ENCODE measurements at regions not wholly inside any gene's neighbourhood (a gene's known extent, or its start where the extent isn't known, plus 50 kb on each side); places are given as distances from the start of the nearest gene placed in this dataset.
A peak's percentile ranks its signal among the peaks of the same experiment; 100 is the strongest.
"Not testable (repeated sequence)": the region's sequence is repeated elsewhere in the genome, so short reads cannot be mapped to it uniquely, and the experiment has no call there.

- H3K27me3 Mint-ChIP-seq: no peaks in the 10 kb centered on the region
- H3K4me3 Mint-ChIP-seq: peak overlapping the region; percentile 34
- H3K27ac Mint-ChIP-seq: peak overlapping the region; percentile 65
Observed at GRCh38 chr1:222897527-222898190, 82.8 kb downstream of the DISP1 start.

GRCh38 chr1:222898191-222898527 is 83.3 kb downstream of the DISP1 start:
- H3K27ac Mint-ChIP-seq: peak overlapping the region; percentile 65
- H3K27me3 Mint-ChIP-seq: no peaks in the 10 kb centered on the region
- H3K4me1 Mint-ChIP-seq: peaks cover 8% of the 10 kb centered on the region
- ATAC-seq (replicated peaks): no peak
- H3K36me3 Mint-ChIP-seq (ENCODE audit: low read depth): no peaks in the 10 kb centered on the region
- H3K4me3 Mint-ChIP-seq: peak overlapping the region; percentile 34
- H3K9me3 Mint-ChIP-seq: no peaks in the 10 kb centered on the region

More at GRCh38 chr1:222897527-222898190, 82.8 kb downstream of the DISP1 start:
- H3K4me1 Mint-ChIP-seq: peaks cover 8% of the 10 kb centered on the region
- no peaks in the 10 kb centered on the region for H3K9me3 Mint-ChIP-seq
- no peaks in the 10 kb centered on the region for H3K36me3 Mint-ChIP-seq (ENCODE audit: low read depth)
- no peak for ATAC-seq (replicated peaks)

GRCh38 chr1:222899471-222899870 is 84.6 kb downstream of the DISP1 start:
- Mint-ChIP-seq H3K9me3 (no peaks in the 10 kb centered on the region), H3K4me1 (peaks cover 8% of the 10 kb centered on the region), H3K27ac (no peak overlapping the region), H3K27me3 (no peaks in the 10 kb centered on the region), H3K4me3 (no peak overlapping the region), H3K36me3 (ENCODE audit: low read depth) (no peaks in the 10 kb centered on the region)
- no peak for ATAC-seq (replicated peaks)

- Mint-ChIP-seq H3K4me1 (no peaks in the 10 kb centered on the region), H3K36me3 (ENCODE audit: low read depth) (no peaks in the 10 kb centered on the region), H3K27ac (no peak overlapping the region), H3K4me3 (no peak overlapping the region), H3K9me3 (no peaks in the 10 kb centered on the region), H3K27me3 (no peaks in the 10 kb centered on the region)
- no peak for ATAC-seq (replicated peaks)
Observed at GRCh38 chr1:222904451-222904850, 89.6 kb downstream of the DISP1 start.

GRCh38 chr1:222905151-222905550 is 90.3 kb downstream of the DISP1 start:
- H3K4me3 Mint-ChIP-seq: no peak overlapping the region
- H3K9me3 Mint-ChIP-seq: no peaks in the 10 kb centered on the region
- no peak overlapping the region for H3K27ac Mint-ChIP-seq
- H3K4me1 Mint-ChIP-seq: no peaks in the 10 kb centered on the region
- no peaks in the 10 kb centered on the region for H3K27me3 Mint-ChIP-seq
- no peak for ATAC-seq (replicated peaks)
- no peaks in the 10 kb centered on the region for H3K36me3 Mint-ChIP-seq (ENCODE audit: low read depth)

GRCh38 chr1:222906271-222906739 is 91.5 kb downstream of the DISP1 start:
- H3K27ac Mint-ChIP-seq; H3K4me1 Mint-ChIP-seq; H3K27me3 Mint-ChIP-seq; ATAC-seq (replicated peaks); H3K9me3 Mint-ChIP-seq; H3K36me3 Mint-ChIP-seq (ENCODE audit: low read depth); H3K4me3 Mint-ChIP-seq: not testable (repeated sequence)

- ATAC-seq (replicated peaks): no peak
Observed at GRCh38 chr1:222909586-222909985, 94.7 kb downstream of the DISP1 start.

GRCh38 chr1:222910699-222911098 is 95.9 kb downstream of the DISP1 start:
- Mint-ChIP-seq H3K9me3 (no peaks in the 10 kb centered on the region), H3K27ac (no peak overlapping the region)

More at GRCh38 chr1:222909586-222909985, 94.7 kb downstream of the DISP1 start:
- H3K9me3 Mint-ChIP-seq: no peaks in the 10 kb centered on the region
- H3K4me1 Mint-ChIP-seq: no peaks in the 10 kb centered on the region
- no peaks in the 10 kb centered on the region for H3K36me3 Mint-ChIP-seq (ENCODE audit: low read depth)
- H3K27ac Mint-ChIP-seq: no peak overlapping the region
- no peaks in the 10 kb centered on the region for H3K27me3 Mint-ChIP-seq
- H3K4me3 Mint-ChIP-seq: no peak overlapping the region

GRCh38 chr1:222911866-222912265 is 97.0 kb downstream of the DISP1 start:
- no peak for ATAC-seq (replicated peaks)
- Mint-ChIP-seq H3K4me1 (no peaks in the 10 kb centered on the region), H3K9me3 (peaks cover 3% of the 10 kb centered on the region), H3K4me3 (no peak overlapping the region), H3K36me3 (ENCODE audit: low read depth) (no peaks in the 10 kb centered on the region), H3K27me3 (no peaks in the 10 kb centered on the region), H3K27ac (no peak overlapping the region)

More at GRCh38 chr1:222910699-222911098, 95.9 kb downstream of the DISP1 start:
- H3K36me3 Mint-ChIP-seq (ENCODE audit: low read depth): no peaks in the 10 kb centered on the region
- ATAC-seq (replicated peaks): no peak
- H3K27me3 Mint-ChIP-seq: no peaks in the 10 kb centered on the region
- H3K4me1 Mint-ChIP-seq: no peaks in the 10 kb centered on the region
- no peak overlapping the region for H3K4me3 Mint-ChIP-seq

- Mint-ChIP-seq H3K4me3 (no peak overlapping the region), H3K36me3 (ENCODE audit: low read depth) (no peaks in the 10 kb centered on the region), H3K4me1 (no peaks in the 10 kb centered on the region), H3K27me3 (no peaks in the 10 kb centered on the region), H3K9me3 (peaks cover 10% of the 10 kb centered on the region), H3K27ac (no peak overlapping the region)
- no peak for ATAC-seq (replicated peaks)
Observed at GRCh38 chr1:222912730-222913129, 97.9 kb downstream of the DISP1 start.

GRCh38 chr1:222914861-222915632 is 100.2 kb downstream of the DISP1 start:
- H3K36me3 Mint-ChIP-seq (ENCODE audit: low read depth): no peaks in the 10 kb centered on the region
- H3K4me1 Mint-ChIP-seq: no peaks in the 10 kb centered on the region
- H3K27ac Mint-ChIP-seq: no peak overlapping the region
- no peak for ATAC-seq (replicated peaks)
- H3K9me3 Mint-ChIP-seq: peaks cover 10% of the 10 kb centered on the region
- no peaks in the 10 kb centered on the region for H3K27me3 Mint-ChIP-seq
- H3K4me3 Mint-ChIP-seq: no peak overlapping the region

GRCh38 chr1:222916100-222916499 is 101.3 kb downstream of the DISP1 start:
- ATAC-seq (replicated peaks): no peak
- Mint-ChIP-seq H3K36me3 (ENCODE audit: low read depth) (no peaks in the 10 kb centered on the region), H3K27me3 (no peaks in the 10 kb centered on the region), H3K9me3 (peaks cover 10% of the 10 kb centered on the region), H3K4me1 (no peaks in the 10 kb centered on the region), H3K4me3 (no peak overlapping the region), H3K27ac (no peak overlapping the region)

- peaks cover 10% of the 10 kb centered on the region for H3K9me3 Mint-ChIP-seq
- no peak for ATAC-seq (replicated peaks)
- H3K4me1 Mint-ChIP-seq: no peaks in the 10 kb centered on the region
- no peaks in the 10 kb centered on the region for H3K36me3 Mint-ChIP-seq (ENCODE audit: low read depth)
- H3K27ac Mint-ChIP-seq: no peak overlapping the region
- no peaks in the 10 kb centered on the region for H3K27me3 Mint-ChIP-seq
- no peak overlapping the region for H3K4me3 Mint-ChIP-seq
Observed at GRCh38 chr1:222918801-222919477, 104.1 kb downstream of the DISP1 start.

GRCh38 chr1:222919478-222919865 is 104.6 kb downstream of the DISP1 start:
- peaks cover 10% of the 10 kb centered on the region for H3K9me3 Mint-ChIP-seq
- no peak for ATAC-seq (replicated peaks)
- no peaks in the 10 kb centered on the region for H3K4me1 Mint-ChIP-seq
- H3K27ac Mint-ChIP-seq: no peak overlapping the region
- no peaks in the 10 kb centered on the region for H3K36me3 Mint-ChIP-seq (ENCODE audit: low read depth)
- H3K4me3 Mint-ChIP-seq: no peak overlapping the region
- H3K27me3 Mint-ChIP-seq: no peaks in the 10 kb centered on the region

- H3K9me3 Mint-ChIP-seq: peaks cover 10% of the 10 kb centered on the region
- ATAC-seq (replicated peaks): no peak
Observed at GRCh38 chr1:222920169-222920568, 105.3 kb downstream of the DISP1 start.

More at GRCh38 chr1:222920169-222920568, 105.3 kb downstream of the DISP1 start:
- H3K27me3 Mint-ChIP-seq: no peaks in the 10 kb centered on the region
- H3K36me3 Mint-ChIP-seq (ENCODE audit: low read depth): no peaks in the 10 kb centered on the region
- no peak overlapping the region for H3K4me3 Mint-ChIP-seq
- no peak overlapping the region for H3K27ac Mint-ChIP-seq
- H3K4me1 Mint-ChIP-seq: no peaks in the 10 kb centered on the region
